GM12873 (cell line): ENCODE measurements at regions not wholly inside any gene's neighbourhood (a gene's known extent, or its start where the extent isn't known, plus 50 kb on each side); places are given as distances from the start of the nearest gene placed in this dataset.

Source experiments
- TF ChIP-seq, protein P1 (sequence below): IDR thresholded peaks from 2 replicates; pipeline ENCODE4 v1.5.1; 2012; ENCODE audit warnings: low read depth, mild to moderate bottlenecking, moderate library complexity, low read length, control low read depth; ENCODE audit not compliant: insufficient read depth; ENCODE audit errors: missing control alignments

DNA sequence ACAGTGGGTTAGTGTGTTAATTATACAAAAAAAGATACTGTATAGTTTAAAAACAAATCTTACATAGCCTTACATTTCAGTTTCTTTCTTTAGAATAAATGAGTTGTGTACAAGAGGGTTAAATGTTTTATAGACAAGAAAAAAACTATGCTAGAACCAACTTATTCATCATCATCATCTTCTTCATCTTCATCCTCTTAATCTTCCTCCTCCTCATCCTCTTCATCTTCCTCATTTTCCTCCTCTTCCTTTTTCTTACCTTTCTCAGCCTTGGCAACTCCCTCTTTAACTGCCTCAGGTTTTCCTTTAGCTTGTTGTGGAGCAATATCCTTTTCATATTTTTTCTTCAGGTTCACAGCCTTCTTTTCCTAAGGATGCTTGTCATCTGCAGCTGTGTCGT is 53.7 kb downstream of the RPS12 start:
- TF ChIP-seq, protein P1, sequence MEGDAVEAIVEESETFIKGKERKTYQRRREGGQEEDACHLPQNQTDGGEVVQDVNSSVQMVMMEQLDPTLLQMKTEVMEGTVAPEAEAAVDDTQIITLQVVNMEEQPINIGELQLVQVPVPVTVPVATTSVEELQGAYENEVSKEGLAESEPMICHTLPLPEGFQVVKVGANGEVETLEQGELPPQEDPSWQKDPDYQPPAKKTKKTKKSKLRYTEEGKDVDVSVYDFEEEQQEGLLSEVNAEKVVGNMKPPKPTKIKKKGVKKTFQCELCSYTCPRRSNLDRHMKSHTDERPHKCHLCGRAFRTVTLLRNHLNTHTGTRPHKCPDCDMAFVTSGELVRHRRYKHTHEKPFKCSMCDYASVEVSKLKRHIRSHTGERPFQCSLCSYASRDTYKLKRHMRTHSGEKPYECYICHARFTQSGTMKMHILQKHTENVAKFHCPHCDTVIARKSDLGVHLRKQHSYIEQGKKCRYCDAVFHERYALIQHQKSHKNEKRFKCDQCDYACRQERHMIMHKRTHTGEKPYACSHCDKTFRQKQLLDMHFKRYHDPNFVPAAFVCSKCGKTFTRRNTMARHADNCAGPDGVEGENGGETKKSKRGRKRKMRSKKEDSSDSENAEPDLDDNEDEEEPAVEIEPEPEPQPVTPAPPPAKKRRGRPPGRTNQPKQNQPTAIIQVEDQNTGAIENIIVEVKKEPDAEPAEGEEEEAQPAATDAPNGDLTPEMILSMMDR = no peak

DNA sequence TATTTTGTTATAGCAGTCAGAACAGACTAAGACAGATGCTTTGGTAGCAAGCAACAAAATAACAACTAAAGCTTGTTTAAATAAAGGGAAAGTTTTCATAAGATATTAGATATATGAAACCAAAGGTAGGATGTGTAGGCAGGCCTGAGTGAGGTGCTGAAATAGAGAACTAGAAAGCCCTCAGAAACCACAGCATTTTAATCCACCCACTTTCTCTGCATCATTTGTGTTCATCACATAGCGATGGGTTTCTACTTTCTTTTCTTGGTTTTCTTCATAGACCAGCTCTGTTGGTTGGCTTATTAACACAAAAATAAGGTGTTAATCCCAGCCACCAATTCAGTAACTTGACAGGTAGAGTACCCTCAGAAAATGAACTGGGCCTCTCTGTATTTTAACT is 58.6 kb downstream of the RPS12 start:
- TF ChIP-seq, protein P1 = no peak

DNA sequence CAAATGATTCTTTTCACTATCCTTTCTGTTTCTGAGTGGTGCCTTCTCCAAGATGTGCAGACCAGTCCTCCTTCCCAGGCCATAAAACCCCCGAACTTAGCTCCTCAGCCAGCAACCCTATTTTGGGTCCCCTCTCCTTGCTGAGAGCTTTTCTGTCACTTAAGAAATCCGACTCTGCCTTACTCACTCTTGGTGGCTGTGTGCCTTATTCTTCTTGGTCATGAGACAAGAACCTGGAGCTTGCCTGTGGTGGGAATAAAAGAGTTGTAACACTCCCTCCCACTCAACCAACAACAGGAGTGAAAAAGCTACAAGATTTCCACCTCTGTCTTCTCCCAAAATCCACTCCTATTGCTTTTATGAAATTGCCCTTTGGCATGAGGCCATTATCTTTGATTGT is 62.6 kb downstream of the RPS12 start:
- TF ChIP-seq, protein P1 = no peak

DNA sequence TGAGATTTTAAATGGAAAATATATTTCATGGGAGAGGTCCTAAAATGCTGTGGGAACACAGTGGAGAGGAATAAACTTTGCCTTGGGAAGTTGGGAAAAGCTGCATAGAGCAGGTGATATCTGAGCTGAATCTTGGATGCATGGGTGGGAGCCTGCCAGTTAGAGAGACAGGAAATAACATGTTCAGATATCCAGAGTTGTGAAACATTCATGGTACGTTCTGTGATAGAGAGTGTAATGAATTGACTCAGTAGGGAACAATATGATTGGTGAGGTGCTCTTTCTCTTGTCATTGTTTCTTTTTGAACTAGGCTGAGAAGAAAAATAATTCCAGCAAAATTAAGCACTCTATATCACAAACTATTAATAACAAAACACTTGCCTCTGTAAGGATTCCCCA is 72.8 kb downstream of the RPS12 start:
- TF ChIP-seq, protein P1 = no peak

DNA sequence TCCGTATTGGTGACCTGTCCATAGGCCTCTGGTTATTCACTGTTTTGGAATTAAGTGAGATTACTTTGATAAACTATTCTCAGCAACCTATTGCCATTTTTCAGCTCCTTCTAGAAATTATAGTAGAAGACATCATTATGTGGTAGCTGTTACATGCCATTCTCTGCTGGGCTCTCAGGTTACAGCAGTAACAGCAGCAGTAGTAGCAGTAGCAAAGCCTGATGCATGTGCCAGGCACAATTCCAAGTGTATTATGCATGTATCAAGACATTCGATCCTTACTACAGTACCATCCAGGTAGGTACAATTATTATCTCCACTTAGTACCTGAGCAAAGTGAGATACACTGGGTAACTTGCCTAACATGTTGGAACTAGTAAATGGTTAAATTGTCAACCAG is 74.3 kb downstream of the RPS12 start:
- TF ChIP-seq, protein P1 = no peak

DNA sequence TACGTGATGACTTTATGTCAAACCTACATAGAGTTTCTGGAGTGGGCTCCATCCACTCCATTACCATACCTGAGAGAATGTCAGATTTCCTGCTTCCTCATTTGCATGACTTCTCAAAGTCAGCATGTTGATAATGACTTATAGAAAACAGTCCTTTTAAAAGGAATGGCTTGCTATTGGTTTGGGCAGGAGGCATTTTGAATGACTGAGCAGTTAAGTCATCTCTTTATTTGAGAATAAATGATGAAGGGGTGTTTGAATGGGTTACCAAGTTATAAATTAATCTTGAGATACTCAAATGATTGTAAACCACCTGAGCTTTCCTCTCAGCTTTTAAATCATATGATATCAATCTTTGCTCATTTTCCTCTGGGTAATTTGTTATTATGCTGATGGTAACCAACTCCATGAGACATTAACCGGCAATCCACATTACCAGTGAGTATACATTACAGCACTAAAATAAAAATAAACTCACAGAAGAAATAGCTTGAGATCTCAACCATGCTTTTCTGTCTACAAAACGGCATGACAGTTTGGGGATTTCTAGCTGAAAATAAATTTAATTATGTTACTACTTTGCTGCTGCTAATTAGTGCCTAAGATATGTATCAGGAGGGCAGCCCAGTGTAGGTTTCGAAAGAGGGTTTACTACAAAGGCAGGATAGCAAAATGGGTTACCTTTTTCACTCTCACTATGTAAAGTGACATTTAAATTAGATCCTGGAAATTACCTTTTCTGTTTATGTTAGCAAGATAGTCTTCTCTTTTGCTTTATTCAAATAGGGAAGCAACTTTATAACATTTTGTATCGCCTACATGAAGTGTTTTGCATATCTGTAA is 78.8 kb downstream of the RPS12 start:
- TF ChIP-seq, protein P1 = no peak

DNA sequence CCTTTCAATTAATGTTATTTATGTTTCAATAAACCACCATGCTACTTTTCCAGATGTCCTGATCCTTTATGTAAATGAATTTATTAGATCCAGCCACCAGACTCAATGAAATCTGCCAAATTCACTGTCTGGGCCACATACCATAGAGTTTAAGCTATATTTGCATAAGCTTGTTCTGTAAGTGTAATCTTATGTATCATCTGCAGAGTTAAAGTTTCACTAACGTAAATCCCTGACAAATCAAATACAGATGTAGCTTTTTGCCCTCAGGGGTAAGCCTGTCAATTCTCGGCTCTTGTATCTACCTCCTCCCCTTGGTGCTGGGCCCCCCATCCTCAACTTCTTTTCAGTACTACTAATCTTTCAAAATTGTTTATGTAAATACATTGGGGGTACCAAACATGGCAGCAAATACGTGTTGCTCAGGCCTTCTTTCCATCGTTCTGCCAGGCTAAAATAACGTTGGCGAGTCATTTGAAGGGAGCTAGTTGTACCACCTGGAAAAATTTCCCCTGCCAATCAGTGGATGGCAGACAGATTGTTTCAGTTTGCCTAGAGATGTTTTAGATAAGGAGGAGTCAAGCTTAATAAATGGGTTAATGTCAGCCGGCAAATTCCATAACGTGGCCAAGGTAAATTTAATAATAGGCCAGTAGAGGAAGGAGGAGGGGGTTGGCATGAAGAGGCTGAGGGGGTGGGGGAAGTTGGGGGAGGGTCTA is 79.6 kb downstream of the RPS12 start:
- TF ChIP-seq, protein P1 = no peak
